Lung (tissue), 11 donors: ENCODE measurements at regions not wholly inside any gene's neighbourhood (a gene's known extent, or its start where the extent isn't known, plus 50 kb on each side); places are given as distances from the start of the nearest gene placed in this dataset.

ENCODE experiments used
- ATAC-seq: fragments of 200-7000 bp; cut with Tn5 transposase; one replicate; pipeline ENCODE4 v1.9.1; 2020; ENCODE audit warnings: moderate number of reproducible peaks; ENCODE audit not compliant: insufficient read depth, low FRiP score
- DNase-seq, 3 donors: peaks; one replicate each; pipeline ENCODE4 v3.0.0-alpha.2; 2013 to 2017
- H3K27ac ChIP-seq, 2 donors: one replicate each; pipeline ENCODE4 v1.5.1; 2013; ENCODE audit warnings: mild to moderate bottlenecking in 2 of 2, moderate library complexity in 2 of 2, control low read depth in 1 of 2, inconsistent platforms in 1 of 2, low read depth in 1 of 2, low read length in 1 of 2
- H3K27me3 ChIP-seq, 3 donors: one replicate each; pipeline ENCODE4 v1.5.1; 2013; ENCODE audit warnings: low read length in 2 of 3; ENCODE audit not compliant: control insufficient read depth in 3 of 3, insufficient read depth in 3 of 3
- H3K36me3 ChIP-seq, 4 donors: one replicate each; pipeline ENCODE4 v1.5.1; 2013; ENCODE audit warnings: low read length in 4 of 4, mild to moderate bottlenecking in 1 of 4, moderate library complexity in 1 of 4; ENCODE audit not compliant: control insufficient read depth in 4 of 4, insufficient read depth in 4 of 4
- H3K4me1 ChIP-seq, 5 donors: one replicate each; pipeline ENCODE4 v1.5.1; 2013; ENCODE audit warnings: low read length in 5 of 5, mild to moderate bottlenecking in 2 of 5, moderate library complexity in 1 of 5; ENCODE audit not compliant: control insufficient read depth in 5 of 5, insufficient read depth in 5 of 5
- H3K4me3 ChIP-seq: one replicate; pipeline ENCODE4 v1.5.1; 2013; ENCODE audit warnings: mild to moderate bottlenecking, control low read depth, moderate library complexity
- H3K9ac ChIP-seq, 2 donors: one replicate each; pipeline ENCODE4 v1.5.1; 2013; ENCODE audit warnings: low read length in 2 of 2, control low read depth in 1 of 2; ENCODE audit not compliant: insufficient read depth in 1 of 2
- H3K9me3 ChIP-seq, 4 donors: one replicate each; pipeline ENCODE4 v1.5.1; 2013; ENCODE audit warnings: low read length in 3 of 4, mild to moderate bottlenecking in 1 of 4, moderate library complexity in 1 of 4; ENCODE audit not compliant: control insufficient read depth in 4 of 4, insufficient read depth in 3 of 4
- WGBS, 2 donors: extraction: QIAGEN DNeasy Blood & Tissue Kit; methylation state at CpG; one replicate each; pipeline ENCODE4 v1.1.7; 2013; 5-methylcytosine and 5-hydroxymethylcytosine counted together
- TF ChIP-seq, protein P1 (sequence below): IDR thresholded peaks from 2 replicates; pipeline ENCODE4 v1.5.1; 2012; ENCODE audit warnings: mild to moderate bottlenecking; ENCODE audit errors: control extremely low read depth, extremely low read depth
- donor health status: control.
- donor health status: control.
- donor health status: Bipolar disorder and iron deficiency.
- donor health status: healthy.
- donor health status: DM: yes; HTN: yes; CAD: no.

DNA sequence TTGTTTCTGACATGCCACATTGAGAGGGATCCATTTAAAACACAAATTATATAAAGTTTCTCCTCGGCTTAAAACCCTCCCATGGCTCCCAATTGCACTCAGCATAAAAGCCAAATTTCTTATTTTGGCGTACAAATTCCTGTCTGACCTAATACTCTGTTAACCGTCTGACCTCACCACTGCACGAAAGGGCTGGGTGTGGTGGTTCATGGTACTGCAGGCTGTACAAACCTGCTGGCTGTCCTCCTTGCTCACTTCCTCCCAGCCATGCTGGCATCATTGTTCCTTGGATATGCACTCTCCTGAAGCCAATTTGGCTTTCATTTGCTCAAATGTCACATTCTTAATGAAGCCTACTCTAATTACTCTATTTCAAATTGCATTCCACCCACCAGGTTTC, 301.6 kb upstream of the C16orf82 start:
- H3K36me3 ChIP-seq: no peaks in the 10 kb centered on the region
- ATAC-seq: no peak
- no peaks in the 10 kb centered on the region for H3K4me1 ChIP-seq
- no peak overlapping the region for H3K9ac ChIP-seq
- no peaks in the 10 kb centered on the region for H3K27me3 ChIP-seq
- no peak overlapping the region for H3K4me3 ChIP-seq
- H3K27ac ChIP-seq: no peak overlapping the region
- TF ChIP-seq, protein P1, sequence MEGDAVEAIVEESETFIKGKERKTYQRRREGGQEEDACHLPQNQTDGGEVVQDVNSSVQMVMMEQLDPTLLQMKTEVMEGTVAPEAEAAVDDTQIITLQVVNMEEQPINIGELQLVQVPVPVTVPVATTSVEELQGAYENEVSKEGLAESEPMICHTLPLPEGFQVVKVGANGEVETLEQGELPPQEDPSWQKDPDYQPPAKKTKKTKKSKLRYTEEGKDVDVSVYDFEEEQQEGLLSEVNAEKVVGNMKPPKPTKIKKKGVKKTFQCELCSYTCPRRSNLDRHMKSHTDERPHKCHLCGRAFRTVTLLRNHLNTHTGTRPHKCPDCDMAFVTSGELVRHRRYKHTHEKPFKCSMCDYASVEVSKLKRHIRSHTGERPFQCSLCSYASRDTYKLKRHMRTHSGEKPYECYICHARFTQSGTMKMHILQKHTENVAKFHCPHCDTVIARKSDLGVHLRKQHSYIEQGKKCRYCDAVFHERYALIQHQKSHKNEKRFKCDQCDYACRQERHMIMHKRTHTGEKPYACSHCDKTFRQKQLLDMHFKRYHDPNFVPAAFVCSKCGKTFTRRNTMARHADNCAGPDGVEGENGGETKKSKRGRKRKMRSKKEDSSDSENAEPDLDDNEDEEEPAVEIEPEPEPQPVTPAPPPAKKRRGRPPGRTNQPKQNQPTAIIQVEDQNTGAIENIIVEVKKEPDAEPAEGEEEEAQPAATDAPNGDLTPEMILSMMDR: no peak
- H3K9me3 ChIP-seq: peaks cover 0 to 1% (median 0%) of the 10 kb centered on the region in 4 donors
- WGBS, 2 donors: 34 to 41% methylated on average over 4 of the region's 4 CpGs
- no peak for DNase-seq

DNA sequence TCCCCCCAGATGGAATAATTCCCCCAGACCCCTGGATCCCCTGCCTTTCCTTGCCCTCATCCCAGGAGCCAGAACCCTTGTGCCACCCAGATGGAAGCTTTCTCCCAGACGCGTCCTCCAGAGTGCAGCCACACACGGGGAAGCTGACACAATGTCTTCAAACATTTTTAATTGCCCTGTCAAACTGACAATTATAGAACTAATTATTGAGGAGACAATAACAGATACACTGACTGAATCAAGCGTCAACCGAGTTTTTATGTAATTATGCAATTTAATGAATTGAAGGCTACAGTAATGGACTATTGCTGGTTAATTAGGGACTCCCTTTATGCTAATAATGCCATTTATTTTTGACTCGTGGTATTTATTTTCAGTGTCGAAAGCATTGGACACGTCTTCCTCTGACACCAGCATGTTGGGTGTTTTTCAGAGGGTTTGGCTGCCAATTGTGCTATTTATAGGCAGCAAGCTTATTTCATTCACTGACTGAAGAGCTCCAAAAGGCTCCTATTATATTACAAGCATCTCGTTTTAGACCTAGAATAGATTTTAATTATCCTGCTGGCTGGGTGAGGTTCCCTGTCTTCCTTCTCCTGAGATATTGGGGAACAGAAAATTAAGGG, 298.2 kb upstream of the C16orf82 start:
- no peak overlapping the region for H3K9ac ChIP-seq
- no peak overlapping the region for H3K4me3 ChIP-seq
- peaks cover 0 to 3% (median 0%) of the 10 kb centered on the region in 4 donors for H3K9me3 ChIP-seq
- no peaks in the 10 kb centered on the region for H3K36me3 ChIP-seq
- DNase-seq (no peak), ATAC-seq (no peak)
- H3K4me1 ChIP-seq: no peaks in the 10 kb centered on the region
- TF ChIP-seq, protein P1: no peak
- WGBS, 2 donors: 66 to 74% methylated on average over 9 of the region's 9 CpGs
- H3K27ac ChIP-seq: no peak overlapping the region
- no peaks in the 10 kb centered on the region for H3K27me3 ChIP-seq

DNA sequence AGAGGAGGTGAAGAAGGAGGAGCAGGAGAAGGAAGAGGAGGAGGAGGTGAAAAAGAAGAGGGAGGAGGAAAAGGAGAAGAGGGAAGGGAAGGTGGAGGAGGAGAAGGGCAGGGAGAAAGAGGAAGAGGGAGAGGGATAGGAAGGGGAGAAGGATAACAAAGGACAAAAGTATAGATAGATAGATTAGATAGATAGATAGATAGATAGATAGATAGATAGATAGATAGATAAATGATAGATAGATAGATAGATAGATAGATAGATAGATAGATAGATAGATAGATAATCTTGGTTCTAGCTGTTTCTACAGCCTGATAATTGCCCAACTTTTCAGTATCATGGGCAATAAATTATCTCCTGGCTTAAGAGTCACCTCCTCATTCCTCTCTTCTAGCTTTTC, 296.2 kb upstream of the C16orf82 start:
- peaks cover 0 to 5% (median 0%) of the 10 kb centered on the region in 4 donors for H3K9me3 ChIP-seq
- H3K4me3 ChIP-seq: no peak overlapping the region
- DNase-seq: no peak
- H3K27me3 ChIP-seq: no peaks in the 10 kb centered on the region
- H3K9ac ChIP-seq: no peak overlapping the region
- no peaks in the 10 kb centered on the region for H3K36me3 ChIP-seq
- no peak for ATAC-seq
- H3K27ac ChIP-seq: no peak overlapping the region
- H3K4me1 ChIP-seq: no peaks in the 10 kb centered on the region
- TF ChIP-seq, protein P1: no peak

DNA sequence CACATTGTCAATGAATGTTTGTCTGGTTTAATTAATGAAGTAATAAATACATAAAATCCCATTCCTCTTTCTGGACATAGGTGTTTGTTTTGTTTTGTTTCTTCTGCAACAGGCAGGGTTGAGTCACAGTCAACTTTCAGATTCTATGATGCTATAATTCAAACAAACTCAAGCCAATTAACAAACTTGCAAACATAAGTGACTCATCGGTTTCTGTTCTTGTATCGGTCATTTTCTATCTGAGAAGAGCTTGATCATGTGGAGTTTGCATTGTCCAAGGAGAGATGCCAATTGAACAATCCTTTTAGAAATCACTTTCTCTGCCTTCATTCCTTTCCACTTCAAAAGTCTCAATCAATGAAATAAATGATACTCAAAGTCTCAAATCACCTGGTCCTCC, 294.2 kb upstream of the C16orf82 start:
- Histone ChIP-seq H3K27ac (no peak overlapping the region), H3K4me3 (no peak overlapping the region), H3K36me3 (no peaks in the 10 kb centered on the region), H3K9ac (no peak overlapping the region), H3K9me3 (peaks cover 0 to 8% (median 0%) of the 10 kb centered on the region in 4 donors), H3K27me3 (no peaks in the 10 kb centered on the region), H3K4me1 (no peaks in the 10 kb centered on the region)
- WGBS, 2 donors: 34 to 39% methylated on average over 2 of the region's 2 CpGs
- no peak for ATAC-seq
- DNase-seq: no peak
- TF ChIP-seq, protein P1: no peak
